Uterus (tissue), 3 donors: ENCODE measurements at regions not wholly inside any gene's neighbourhood (a gene's known extent, or its start where the extent isn't known, plus 50 kb on each side); places are given as distances from the start of the nearest gene placed in this dataset.

Experiments used
- DNase-seq, 2 donors: peaks; one replicate each; pipeline ENCODE4 v3.0.0-alpha.2; 2019 to 2020
- H3K27ac ChIP-seq, 2 donors: fragments of 200-600 bp; sonication (generic); 1 replicate in 1 of 2; 2 replicates in 1 of 2; pipeline ENCODE4 v1.5.1; 2016 to 2018
- H3K27me3 ChIP-seq, 2 donors: fragments of 200-600 bp; sonication (generic); one replicate each; pipeline ENCODE4 v1.5.1; 2018 to 2019; ENCODE audit warnings: control low read depth in 1 of 2
- H3K36me3 ChIP-seq, 2 donors: fragments of 200-600 bp; sonication (generic); one replicate each; pipeline ENCODE4 v1.5.1; 2019; ENCODE audit warnings: control low read depth in 1 of 2
- H3K4me1 ChIP-seq, 2 donors: fragments of 200-600 bp; sonication (generic); one replicate each; pipeline ENCODE4 v1.5.1; 2018 to 2019; ENCODE audit warnings: control low read depth in 1 of 2
- H3K4me3 ChIP-seq, 2 donors: fragments of 200-600 bp; sonication (generic); 1 replicate in 1 of 2; 2 replicates in 1 of 2; pipeline ENCODE4 v1.5.1; 2018 to 2019; ENCODE audit warnings: mild to moderate bottlenecking in 1 of 2
- H3K9me3 ChIP-seq, 2 donors: fragments of 200-600 bp; sonication (generic); one replicate each; pipeline ENCODE4 v1.5.1; 2019; ENCODE audit warnings: control low read depth in 1 of 2
- CTCF ChIP-seq, 4 experiments: fragments of 200-600 bp in 2 of 4; fragments of 450-650 bp in 2 of 4; sonication (generic) in 2 of 4; IDR thresholded peaks; one replicate each; pipeline ENCODE4 v1.5.1; 2016 to 2019; ENCODE audit warnings: antibody characterized with exemption in 4 of 4, mild to moderate bottlenecking in 2 of 4, moderate library complexity in 1 of 4
- POLR2A ChIP-seq, 2 donors: fragments of 450-650 bp; IDR thresholded peaks; one replicate each; pipeline ENCODE4 v1.6.1; 2016; ENCODE audit warnings: antibody characterized with exemption in 2 of 2, mild to moderate bottlenecking in 1 of 2, moderate library complexity in 1 of 2
- intact Hi-C: fragments of 100-400 bp; cut with DNase I; formaldehyde crosslinking; loops from one replicate; pipeline ENCODE4 v1.15.1; 2023; ENCODE audit warnings: low total_unique reads
- donor health status: DM: yes; HTN: yes; CAD: no.

- no peaks in the 10 kb centered on the region for H3K36me3 ChIP-seq
- intact Hi-C loops: no loop called here
- no peaks in the 10 kb centered on the region for H3K4me1 ChIP-seq
- TF ChIP-seq POLR2A (IDR thresholded peaks at IDR 0.05): no peak
- TF ChIP-seq CTCF (IDR thresholded peaks at IDR 0.05): no peak
- H3K9me3 ChIP-seq: no peaks in the 10 kb centered on the region
- H3K27ac ChIP-seq: no peak overlapping the region
- no peak overlapping the region for H3K4me3 ChIP-seq
- DNase-seq: no peak
- no peaks in the 10 kb centered on the region for H3K27me3 ChIP-seq
Measured at GRCh38 chr15:31516874-31517273, 190.2 kb downstream of the KLF13 start.

GRCh38 chr15:31517711-31518110 lies 191.1 kb downstream of the KLF13 start:
- Histone ChIP-seq H3K4me1 (no peaks in the 10 kb centered on the region), H3K9me3 (no peaks in the 10 kb centered on the region), H3K27me3 (no peaks in the 10 kb centered on the region), H3K4me3 (no peak overlapping the region), H3K27ac (no peak overlapping the region), H3K36me3 (no peaks in the 10 kb centered on the region)
- DNase-seq: no peak
- intact Hi-C loops: no loop called here
- TF ChIP-seq CTCF (IDR thresholded peaks at IDR 0.05): no peak
- TF ChIP-seq POLR2A (IDR thresholded peaks at IDR 0.05): no peak

- Histone ChIP-seq H3K27me3 (no peaks in the 10 kb centered on the region), H3K27ac (no peak overlapping the region), H3K9me3 (no peaks in the 10 kb centered on the region), H3K36me3 (no peaks in the 10 kb centered on the region), H3K4me3 (no peak overlapping the region), H3K4me1 (no peaks in the 10 kb centered on the region)
- TF ChIP-seq CTCF (IDR thresholded peaks at IDR 0.05): no peak
- no peak for TF ChIP-seq POLR2A (IDR thresholded peaks at IDR 0.05)
- intact Hi-C loops: no loop called here
- DNase-seq: no peak
Measured at GRCh38 chr15:31522028-31522427, 195.4 kb downstream of the KLF13 start.

GRCh38 chr15:31523027-31523654 lies 196.5 kb downstream of the KLF13 start:
- no peaks in the 10 kb centered on the region for H3K9me3 ChIP-seq
- H3K27ac ChIP-seq: no peak overlapping the region
- intact Hi-C loops: no loop called here
- H3K4me1 ChIP-seq: no peaks in the 10 kb centered on the region
- no peak for DNase-seq
- TF ChIP-seq POLR2A (IDR thresholded peaks at IDR 0.05): no peak
- no peak for TF ChIP-seq CTCF (IDR thresholded peaks at IDR 0.05)
- H3K36me3 ChIP-seq: no peaks in the 10 kb centered on the region
- H3K27me3 ChIP-seq: no peaks in the 10 kb centered on the region
- no peak overlapping the region for H3K4me3 ChIP-seq

- no peaks in the 10 kb centered on the region for H3K9me3 ChIP-seq
- no peak for DNase-seq
- H3K36me3 ChIP-seq: no peaks in the 10 kb centered on the region
- no peaks in the 10 kb centered on the region for H3K27me3 ChIP-seq
- H3K4me3 ChIP-seq: no peak overlapping the region
- no peak for TF ChIP-seq POLR2A (IDR thresholded peaks at IDR 0.05)
- no peak for TF ChIP-seq CTCF (IDR thresholded peaks at IDR 0.05)
- no peak overlapping the region for H3K27ac ChIP-seq
- H3K4me1 ChIP-seq: no peaks in the 10 kb centered on the region
- intact Hi-C loops: no loop called here
Measured at GRCh38 chr15:31523655-31524049, 197.0 kb downstream of the KLF13 start.
